GM12875 (cell line): ENCODE measurements at regions not wholly inside any gene's neighbourhood (a gene's known extent, or its start where the extent isn't known, plus 50 kb on each side); places are given as distances from the start of the nearest gene placed in this dataset.

ENCODE experiments used
- H3K4me3 ChIP-seq: one replicate; pipeline ENCODE4 v1.5.1; 2011; ENCODE audit warnings: low read depth, low read length, control low read depth
- CTCF ChIP-seq: IDR thresholded peaks from 2 replicates; pipeline ENCODE4 v1.5.1; 2011; ENCODE audit warnings: low read depth, mild to moderate bottlenecking, control low read depth, inconsistent platforms, low read length, moderate library complexity, borderline replicate concordance; ENCODE audit not compliant: insufficient read depth

DNA sequence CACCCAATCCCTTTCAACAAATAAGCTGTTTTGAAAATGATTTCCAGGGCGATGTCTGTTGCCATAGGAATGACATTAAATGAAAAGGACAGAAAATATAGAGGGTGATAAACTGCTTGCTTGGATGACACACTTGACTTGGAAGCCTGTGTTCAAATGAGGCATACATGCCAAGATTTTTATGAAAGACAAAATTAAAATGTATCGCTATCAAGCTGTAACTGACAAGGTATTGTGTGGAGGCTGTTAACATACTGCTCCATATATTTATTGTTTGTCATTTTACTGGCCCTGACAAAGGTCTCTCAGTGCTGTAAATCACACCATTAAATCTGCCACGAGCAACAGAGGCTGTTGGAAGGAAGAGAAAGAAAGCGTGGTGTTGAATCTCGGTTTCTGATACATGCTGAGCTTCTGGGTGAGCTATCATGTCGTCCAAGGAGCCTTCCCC lies 456.2 kb upstream of the SALL1 start:
- TF ChIP-seq CTCF: no peak
- no peak overlapping the region for H3K4me3 ChIP-seq

GRCh38 chr16:51596247-51596646 lies 445.2 kb upstream of the SALL1 start:
- no peak for TF ChIP-seq CTCF
- H3K4me3 ChIP-seq: no peak overlapping the region

- no peak overlapping the region for H3K4me3 ChIP-seq
- TF ChIP-seq CTCF: no peak
Observed at GRCh38 chr16:51592535-51593300, 441.6 kb upstream of the SALL1 start.

- no peak overlapping the region for H3K4me3 ChIP-seq
- TF ChIP-seq CTCF: no peak
Observed at GRCh38 chr16:51592001-51592501, 441.0 kb upstream of the SALL1 start.

DNA sequence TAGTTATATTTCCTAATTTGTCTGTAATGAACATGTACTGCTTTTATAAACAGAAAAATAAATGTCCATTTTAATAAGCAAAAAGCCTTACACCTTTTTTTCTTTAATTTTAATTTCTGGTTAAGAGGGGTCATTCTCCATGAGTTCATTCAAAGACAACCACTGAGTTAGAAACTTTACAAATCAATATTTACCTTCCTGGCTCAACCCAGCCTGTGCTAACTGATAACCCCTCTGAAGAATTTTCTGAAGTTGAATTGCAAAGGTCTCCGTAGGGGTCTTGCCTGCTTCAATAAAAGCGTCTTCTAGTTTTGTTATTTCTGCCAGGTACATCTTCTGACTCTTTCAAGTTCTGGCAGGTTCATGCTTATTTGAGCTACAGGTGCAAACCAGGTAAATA lies 440.4 kb upstream of the SALL1 start:
- H3K4me3 ChIP-seq: no peak overlapping the region
- no peak for TF ChIP-seq CTCF

- H3K4me3 ChIP-seq: no peak overlapping the region
- TF ChIP-seq CTCF: no peak
Observed at GRCh38 chr16:51579652-51580360, 428.7 kb upstream of the SALL1 start.
